NB4 (cell line): ENCODE measurements at regions not wholly inside any gene's neighbourhood (a gene's known extent, or its start where the extent isn't known, plus 50 kb on each side); places are given as distances from the start of the nearest gene placed in this dataset.

Experiments used
- DNase-seq: peaks from one replicate; pipeline ENCODE4 v3.0.0; 2010; ENCODE audit warnings: low read depth
- H3K4me3 ChIP-seq: one replicate; pipeline ENCODE4 v1.5.1; 2011; ENCODE audit warnings: mild to moderate bottlenecking, low read depth, low read length, moderate library complexity
- CTCF ChIP-seq: IDR thresholded peaks from one replicate; pipeline ENCODE4 v1.5.1; 2012; ENCODE audit warnings: low read depth, low read length
- MAX ChIP-seq: IDR thresholded peaks from 2 replicates; pipeline ENCODE4 v1.6.1; 2011; ENCODE audit warnings: low read depth, low read length
- MYC ChIP-seq: IDR thresholded peaks from 2 replicates; pipeline ENCODE4 v1.6.1; 2011; ENCODE audit warnings: low read depth, low read length
- POLR2A ChIP-seq: IDR thresholded peaks from 2 replicates; pipeline ENCODE4 v1.6.1; 2011; ENCODE audit warnings: mild to moderate bottlenecking; ENCODE audit not compliant: insufficient read length; ENCODE audit errors: extremely low read depth

GRCh38 chr5:143471041-143471509, 67.6 kb upstream of the NR3C1 start:
- no peak for TF ChIP-seq MAX
- no peak for TF ChIP-seq POLR2A
- no peak for TF ChIP-seq CTCF
- TF ChIP-seq MYC: no peak
- no peak overlapping the region for H3K4me3 ChIP-seq
- DNase-seq: no peak

GRCh38 chr5:143470120-143470519, 66.6 kb upstream of the NR3C1 start:
- H3K4me3 ChIP-seq: no peak overlapping the region
- DNase-seq: no peak
- TF ChIP-seq POLR2A (no peak), MYC (no peak), CTCF (no peak), MAX (no peak)

DNA sequence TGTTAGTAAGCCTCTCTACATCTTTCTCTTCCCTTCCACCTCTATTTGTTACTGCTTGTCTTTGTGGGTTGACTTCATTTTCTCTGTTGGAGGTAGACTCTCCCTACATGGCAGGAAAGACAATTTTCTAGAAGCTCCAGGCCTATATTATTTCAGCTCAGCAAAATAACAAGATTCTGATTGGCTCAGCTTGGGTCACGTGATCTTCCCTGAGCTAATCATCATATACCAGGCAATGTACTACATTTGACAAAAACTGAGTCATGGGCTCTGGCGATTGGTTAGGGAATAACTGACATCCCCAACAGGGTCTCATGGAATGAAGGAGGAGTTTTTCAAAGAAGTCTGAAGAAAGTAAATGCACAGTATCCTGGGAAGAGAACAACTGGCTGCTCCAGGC, 65.6 kb upstream of the NR3C1 start:
- TF ChIP-seq CTCF (no peak), MYC (no peak), POLR2A (no peak), MAX (no peak)
- no peak for DNase-seq
- no peak overlapping the region for H3K4me3 ChIP-seq

DNA sequence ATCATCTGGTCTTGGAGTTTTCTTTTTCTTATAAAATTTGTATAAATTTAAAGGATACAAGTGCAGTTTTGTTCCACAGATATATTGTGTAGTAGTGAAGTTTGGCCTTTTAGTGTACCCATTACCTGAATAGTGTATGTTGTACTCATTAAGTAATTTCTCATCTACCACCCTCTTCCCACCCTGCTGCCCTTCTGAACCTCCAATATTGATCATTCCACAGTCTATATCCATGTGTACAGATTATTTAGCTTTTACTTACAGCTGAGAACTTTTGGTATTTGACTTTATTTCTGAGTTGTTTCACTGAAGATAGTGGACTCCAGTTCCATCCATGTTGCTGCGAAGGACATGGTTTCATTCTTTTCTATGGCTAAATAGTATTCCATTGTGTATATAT, 63.1 kb upstream of the NR3C1 start:
- H3K4me3 ChIP-seq: no peak overlapping the region
- DNase-seq: no peak
- TF ChIP-seq POLR2A (no peak), MAX (no peak), MYC (no peak), CTCF (no peak)

- no peak overlapping the region for H3K4me3 ChIP-seq
- no peak for DNase-seq
- no peak for TF ChIP-seq MAX
- no peak for TF ChIP-seq CTCF
- TF ChIP-seq MYC: no peak
- TF ChIP-seq POLR2A: no peak
Measured at GRCh38 chr5:143464723-143465490, 61.4 kb upstream of the NR3C1 start.

GRCh38 chr5:143462431-143462830, 58.9 kb upstream of the NR3C1 start:
- no peak for TF ChIP-seq MAX
- no peak for TF ChIP-seq POLR2A
- no peak for TF ChIP-seq CTCF
- no peak for TF ChIP-seq MYC
- H3K4me3 ChIP-seq: no peak overlapping the region
- no peak for DNase-seq
